Activated T-cell treated with anti-CD3 and anti-CD28 coated beads for 24 hours (primary cell): ENCODE measurements at regions not wholly inside any gene's neighbourhood (a gene's known extent, or its start where the extent isn't known, plus 50 kb on each side); places are given as distances from the start of the nearest gene placed in this dataset.
A peak's percentile ranks its signal among the peaks of the same experiment; 100 is the strongest.
"Not testable (repeated sequence)": the region's sequence is repeated elsewhere in the genome, so short reads cannot be mapped to it uniquely, and the experiment has no call there.

ENCODE experiments used
- DNase-seq: peaks from one replicate; pipeline ENCODE4 v3.0.0-alpha.2; 2020; ENCODE audit warnings: low read depth

- DNase-seq = no peak
These were observed 106.3 kb upstream of the LY86 start for GRCh38 chr6:6482256-6482655.

GRCh38 chr6:6483168-6483567 is 105.4 kb upstream of the LY86 start:
- DNase-seq = no peak

GRCh38 chr6:6483733-6484132 is 104.8 kb upstream of the LY86 start:
- no peak for DNase-seq

- no peak for DNase-seq
These were observed 103.8 kb upstream of the LY86 start for GRCh38 chr6:6484681-6485080.

GRCh38 chr6:6486595-6486994 is 101.9 kb upstream of the LY86 start:
- DNase-seq = no peak

- no peak for DNase-seq
These were observed 96.8 kb upstream of the LY86 start for GRCh38 chr6:6491761-6492160.

- DNase-seq = no peak
These were observed 95.8 kb upstream of the LY86 start for GRCh38 chr6:6492675-6493074.

GRCh38 chr6:6494139-6494538 is 94.4 kb upstream of the LY86 start:
- not testable (repeated sequence) for DNase-seq

GRCh38 chr6:6494677-6495076 is 93.8 kb upstream of the LY86 start:
- DNase-seq = no peak

GRCh38 chr6:6495851-6496250 is 92.7 kb upstream of the LY86 start:
- DNase-seq = no peak

- DNase-seq = no peak
These were observed 91.0 kb upstream of the LY86 start for GRCh38 chr6:6497541-6497940.

- no peak for DNase-seq
These were observed 90.5 kb upstream of the LY86 start for GRCh38 chr6:6497976-6498375.

GRCh38 chr6:6503191-6503590 is 85.3 kb upstream of the LY86 start:
- no peak for DNase-seq

GRCh38 chr6:6505111-6505510 is 83.4 kb upstream of the LY86 start:
- DNase-seq = no peak

- no peak for DNase-seq
These were observed 79.9 kb upstream of the LY86 start for GRCh38 chr6:6508643-6509042.

GRCh38 chr6:6509284-6509683 is 79.2 kb upstream of the LY86 start:
- no peak for DNase-seq

- DNase-seq = no peak
These were observed 75.8 kb upstream of the LY86 start for GRCh38 chr6:6512711-6513110.

GRCh38 chr6:6515691-6516607 is 72.6 kb upstream of the LY86 start:
- peak; percentile 50 for DNase-seq

- DNase-seq = no peak
These were observed 71.7 kb upstream of the LY86 start for GRCh38 chr6:6516666-6517458.

- no peak for DNase-seq
These were observed 69.7 kb upstream of the LY86 start for GRCh38 chr6:6518631-6519427.

GRCh38 chr6:6521961-6522482 is 66.5 kb upstream of the LY86 start:
- no peak for DNase-seq

- no peak for DNase-seq
These were observed 65.8 kb upstream of the LY86 start for GRCh38 chr6:6522709-6523108.
